Lower leg skin (tissue), 4 donors: ENCODE measurements at regions not wholly inside any gene's neighbourhood (a gene's known extent, or its start where the extent isn't known, plus 50 kb on each side); places are given as distances from the start of the nearest gene placed in this dataset.

Experiments
- DNase-seq, 2 donors: peaks; one replicate each; pipeline ENCODE4 v3.0.0-alpha.2; 2019; ENCODE audit warnings: low spot score in 2 of 2
- H3K4me3 ChIP-seq: fragments of 200-600 bp; sonication (generic); 2 replicates; pipeline ENCODE4 v1.5.1; 2017; ENCODE audit warnings: mild to moderate bottlenecking, low read depth; ENCODE audit not compliant: poor library complexity, severe bottlenecking
- CTCF ChIP-seq, 3 donors: fragments of 450-650 bp; IDR thresholded peaks; one replicate each; pipeline ENCODE4 v1.5.1; 2016; ENCODE audit warnings: antibody characterized with exemption in 3 of 3, mild to moderate bottlenecking in 3 of 3, moderate library complexity in 2 of 3
- POLR2A ChIP-seq, 2 donors: fragments of 450-650 bp; IDR thresholded peaks; one replicate each; pipeline ENCODE4 v1.6.1; 2016 to 2017; ENCODE audit warnings: antibody characterized with exemption in 2 of 2, mild to moderate bottlenecking in 1 of 2, moderate library complexity in 1 of 2
- WGBS, 2 donors: methylation state at CpG; one replicate each; pipeline ENCODE4 v1.1.5; 2018; 5-methylcytosine and 5-hydroxymethylcytosine counted together
- intact Hi-C: fragments of 100-400 bp; cut with DNase I; formaldehyde crosslinking; loops from one replicate; pipeline ENCODE4 v1.15.0; 2023; ENCODE audit warnings: low total_unique reads

DNA sequence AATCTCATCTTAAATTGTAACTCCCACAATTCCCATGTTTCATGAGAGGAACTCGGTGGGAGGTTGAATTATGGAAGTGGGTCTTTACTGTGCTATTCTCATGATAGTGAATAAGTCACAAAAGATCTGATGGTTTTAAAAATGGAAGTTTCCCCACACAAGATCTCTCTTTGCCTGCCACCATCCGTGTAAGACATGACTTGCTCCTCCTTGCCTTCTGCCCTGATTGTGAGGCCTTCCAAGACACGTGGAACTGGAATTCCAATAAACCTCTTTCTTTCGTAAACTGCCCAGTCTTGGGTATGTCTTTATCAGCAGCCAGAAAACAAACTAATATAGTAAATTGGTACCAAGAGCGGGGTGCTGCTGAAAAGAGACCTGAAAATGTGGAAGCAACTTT lies 761.6 kb upstream of the RGS18 start:
- 83 to 88% methylated on average over 5 of the region's 5 CpGs for WGBS, 2 donors
- H3K4me3 ChIP-seq: no peak overlapping the region
- TF ChIP-seq POLR2A (IDR thresholded peaks at IDR 0.05): no peak
- no peak for TF ChIP-seq CTCF (IDR thresholded peaks at IDR 0.05)
- intact Hi-C loops: no loop called here
- DNase-seq: no peak

DNA sequence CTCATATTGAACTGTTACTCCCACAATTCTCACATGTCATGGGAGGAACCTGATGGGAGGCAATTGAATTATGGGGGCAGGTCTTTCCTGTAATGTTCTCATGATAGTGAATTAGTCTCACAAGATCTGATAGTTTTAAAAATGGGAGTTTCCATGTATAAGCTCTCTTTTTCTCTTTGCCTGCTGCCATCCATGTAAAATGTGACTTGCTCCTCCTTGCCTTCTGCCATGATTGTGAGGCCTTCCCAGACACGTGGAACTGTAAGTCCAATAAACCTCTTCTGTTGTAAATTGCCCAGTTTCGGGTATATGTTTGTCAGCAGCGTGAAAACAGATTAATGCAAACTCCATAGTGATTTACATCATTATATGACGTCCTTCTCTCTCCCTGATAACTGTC lies 759.7 kb upstream of the RGS18 start:
- TF ChIP-seq POLR2A (IDR thresholded peaks at IDR 0.05) (no peak), CTCF (IDR thresholded peaks at IDR 0.05) (no peak)
- no peak for DNase-seq
- no peak overlapping the region for H3K4me3 ChIP-seq
- WGBS, 2 donors: 81 to 91% methylated on average over 4 of the region's 4 CpGs
- intact Hi-C loops: no loop called here

DNA sequence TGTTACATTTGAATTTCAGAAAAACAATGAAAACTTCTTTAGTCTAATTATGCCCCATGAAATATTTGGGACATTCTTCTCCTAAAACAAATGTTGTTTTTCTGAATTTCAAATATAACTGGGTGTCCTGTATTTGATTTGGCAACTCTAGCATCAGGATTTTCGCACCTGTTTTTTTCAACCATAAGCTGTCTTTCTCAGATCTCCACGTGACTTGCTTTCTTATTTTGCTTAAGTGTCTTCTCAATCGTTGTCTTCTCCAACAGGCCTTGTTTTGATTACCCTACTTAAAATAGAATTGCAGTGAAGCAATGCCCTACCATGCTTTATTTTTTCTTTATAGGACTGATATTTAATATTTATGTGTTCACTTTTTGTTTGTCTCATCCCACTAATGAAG lies 752.8 kb upstream of the RGS18 start:
- 69 to 79% methylated on average over 3 of the region's 3 CpGs for WGBS, 2 donors
- no peak for DNase-seq
- no peak overlapping the region for H3K4me3 ChIP-seq
- intact Hi-C loops: no loop called here
- TF ChIP-seq POLR2A (IDR thresholded peaks at IDR 0.05) (no peak), CTCF (IDR thresholded peaks at IDR 0.05) (no peak)

DNA sequence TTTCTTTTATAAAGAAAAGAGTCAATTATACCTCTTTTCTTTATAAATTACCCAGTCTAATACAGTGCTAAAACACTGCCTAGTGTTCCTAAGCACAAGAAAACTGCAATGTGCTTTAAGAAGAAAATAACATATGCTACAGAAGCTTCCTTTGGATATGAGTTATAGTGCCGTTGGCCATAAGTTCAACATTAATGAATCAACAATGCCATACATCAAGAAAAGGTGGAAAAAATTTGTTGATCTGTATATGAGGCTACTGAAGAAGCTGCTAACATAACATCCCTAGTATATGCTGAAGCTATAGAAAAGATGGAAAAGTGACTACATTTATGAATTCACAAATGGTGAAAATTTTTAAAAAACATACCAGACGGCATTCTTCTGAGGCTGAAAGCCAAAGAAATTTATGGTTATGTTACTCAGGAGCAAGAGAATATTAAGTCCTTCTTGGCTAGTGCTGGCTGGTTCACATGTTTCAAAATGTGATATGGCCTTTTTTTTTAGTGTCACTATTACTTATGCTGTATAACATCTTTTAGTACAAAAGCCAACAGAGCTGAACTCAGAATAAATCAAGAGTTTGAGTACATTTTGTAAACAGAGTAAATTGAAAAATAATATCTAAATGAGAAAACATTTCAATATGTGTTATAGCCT lies 743.2 kb upstream of the RGS18 start:
- intact Hi-C loops: no loop called here

GRCh38 chr1:191419842-191420241 lies 738.4 kb upstream of the RGS18 start:
- 62 to 63% methylated on average over 1 of the region's 1 CpG for WGBS, 2 donors
- TF ChIP-seq CTCF (IDR thresholded peaks at IDR 0.05) (no peak), POLR2A (IDR thresholded peaks at IDR 0.05) (no peak)
- no peak overlapping the region for H3K4me3 ChIP-seq
- intact Hi-C loops: no loop called here
- DNase-seq: no peak

More for the DNA sequence above, 743.2 kb upstream of the RGS18 start:
- WGBS, 2 donors: 39 to 40% methylated on average over 2 of the region's 2 CpGs
- no peak for DNase-seq
- TF ChIP-seq CTCF (IDR thresholded peaks at IDR 0.05): no peak
- TF ChIP-seq POLR2A (IDR thresholded peaks at IDR 0.05): no peak
- H3K4me3 ChIP-seq: no peak overlapping the region

DNA sequence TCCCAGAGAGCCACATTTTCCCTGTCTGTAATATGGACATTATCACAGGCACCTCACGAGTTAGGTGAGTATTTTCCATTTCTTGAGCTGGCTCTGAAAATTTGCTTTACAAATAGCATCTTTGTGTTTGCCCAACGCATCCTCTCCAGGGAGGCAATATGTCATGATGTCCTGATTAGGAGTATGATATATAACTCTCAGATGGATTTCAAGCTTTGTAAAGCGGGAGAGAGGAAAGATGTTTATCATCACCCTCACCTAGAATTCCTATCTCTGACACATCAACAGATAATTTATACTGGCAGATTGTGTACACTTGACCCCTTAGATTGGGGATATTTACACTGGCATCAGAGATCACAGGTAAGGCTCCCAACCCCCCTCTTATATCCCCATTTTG lies 730.7 kb upstream of the RGS18 start:
- H3K4me3 ChIP-seq: no peak overlapping the region
- intact Hi-C loops: no loop called here
- WGBS, 2 donors: 47 to 69% methylated on average over 3 of the region's 3 CpGs
- no peak for DNase-seq
- TF ChIP-seq POLR2A (IDR thresholded peaks at IDR 0.05) (no peak), CTCF (IDR thresholded peaks at IDR 0.05) (no peak)
